Activated CD8-positive, alpha-beta memory T cell treated with anti-CD3 and anti-CD28 coated beads, Interleukin-2, amount 10 ng/mL, durations not matched to agents 7 days and 5 days (primary cell): ENCODE measurements at regions not wholly inside any gene's neighbourhood (a gene's known extent, or its start where the extent isn't known, plus 50 kb on each side); places are given as distances from the start of the nearest gene placed in this dataset.

ENCODE experiments used
- ATAC-seq: fragments of 150-1000 bp; cut with Tn5 transposase; one replicate; pipeline ENCODE4 v1.10.0; 2021; ENCODE audit warnings: moderate library complexity
- CTCF ChIA-PET: fragments of 350-600 bp; sonication (Branson Sonifier 250); formaldehyde crosslinking; loops from one replicate; lab custom pipeline; 2021; ENCODE audit warnings: antibody characterized with exemption; lab: Charles Lee
- DNase-seq: peaks from one replicate; pipeline ENCODE4 v3.0.0-alpha.2; 2020
- H3K27ac Mint-ChIP-seq: one replicate; pipeline ENCODE4 v1.8.0; 2021; ENCODE audit warnings: mild to moderate bottlenecking, mixed read lengths
- H3K27me3 Mint-ChIP-seq: one replicate; pipeline ENCODE4 v1.8.0; 2021; ENCODE audit warnings: mixed read lengths
- H3K36me3 Mint-ChIP-seq: one replicate; pipeline ENCODE4 v1.8.0; 2021; ENCODE audit warnings: mild to moderate bottlenecking, mixed read lengths
- H3K4me1 Mint-ChIP-seq: one replicate; pipeline ENCODE4 v1.8.0; 2021; ENCODE audit warnings: mixed read lengths
- H3K4me3 Mint-ChIP-seq: one replicate; pipeline ENCODE4 v1.8.0; 2021; ENCODE audit warnings: mild to moderate bottlenecking, moderate library complexity, mixed read lengths
- H3K9me3 Mint-ChIP-seq: one replicate; pipeline ENCODE4 v1.8.0; 2022; ENCODE audit warnings: low read depth, mixed read lengths

- Mint-ChIP-seq H3K9me3 (no peaks in the 10 kb centered on the region), H3K36me3 (no peaks in the 10 kb centered on the region), H3K4me3 (no peak overlapping the region), H3K4me1 (no peaks in the 10 kb centered on the region), H3K27me3 (no peaks in the 10 kb centered on the region), H3K27ac (no peak overlapping the region)
- DNase-seq, result no peak
- no peak for ATAC-seq
- CTCF ChIA-PET, result interaction anchor here (1.3 kb wide), 1 partner anchor 31 kb away, joined by 4 read pairs; no protein-coding TSS in a partner anchor
Measured at GRCh38 chr1:116454940-116455339, 81.9 kb downstream of the ATP1A1 start.

- H3K27me3 Mint-ChIP-seq, result no peaks in the 10 kb centered on the region
- no peaks in the 10 kb centered on the region for H3K9me3 Mint-ChIP-seq
- no peak overlapping the region for H3K4me3 Mint-ChIP-seq
- H3K27ac Mint-ChIP-seq, result no peak overlapping the region
- no peak for DNase-seq
- no peak for ATAC-seq
- CTCF ChIA-PET, result interaction anchor here (1.3 kb wide), 1 partner anchor 30 kb away, joined by 4 read pairs; no protein-coding TSS in a partner anchor
- no peaks in the 10 kb centered on the region for H3K36me3 Mint-ChIP-seq
- no peaks in the 10 kb centered on the region for H3K4me1 Mint-ChIP-seq
Measured at GRCh38 chr1:116455509-116455908, 82.5 kb downstream of the ATP1A1 start.

DNA sequence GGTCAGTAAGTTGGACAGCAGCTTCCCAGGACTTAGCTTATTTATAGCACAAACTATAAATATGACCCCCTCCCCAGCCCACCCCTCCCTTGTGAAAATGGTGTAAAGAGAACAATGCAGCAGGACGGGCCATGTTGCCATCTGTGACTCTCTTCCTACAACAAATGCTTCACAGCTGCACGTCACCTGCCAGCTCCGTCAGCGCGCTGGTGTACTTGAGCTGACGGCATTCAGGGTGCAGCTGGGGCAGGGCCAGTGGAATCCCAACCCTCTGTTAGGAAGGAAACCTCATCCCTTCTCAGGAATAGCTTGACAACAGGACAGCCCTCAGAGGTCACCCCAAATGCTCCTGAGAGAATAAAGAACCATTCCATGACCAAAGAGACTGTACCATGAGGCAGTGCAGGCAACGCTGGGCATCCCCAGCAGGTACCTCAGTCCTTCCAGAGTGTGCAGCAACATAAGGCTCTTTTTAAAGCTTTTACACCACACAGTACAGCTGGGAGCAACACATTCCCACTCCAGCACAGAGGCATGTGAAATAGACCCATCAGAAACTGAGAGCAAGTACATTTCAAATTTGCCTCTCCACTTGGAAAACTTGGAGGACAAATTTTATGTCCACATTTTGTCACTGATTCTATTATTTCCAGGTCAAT lies 85.0 kb downstream of the ATP1A1 start:
- CTCF ChIA-PET, result interaction anchor here (1.1 to 1.7 kb wide), 2 partner anchors 11 to 319 kb away, joined by 3 to 7 read pairs; no protein-coding TSS in a partner anchor
- H3K27ac Mint-ChIP-seq, result no peak overlapping the region
- no peaks in the 10 kb centered on the region for H3K4me1 Mint-ChIP-seq

DNA sequence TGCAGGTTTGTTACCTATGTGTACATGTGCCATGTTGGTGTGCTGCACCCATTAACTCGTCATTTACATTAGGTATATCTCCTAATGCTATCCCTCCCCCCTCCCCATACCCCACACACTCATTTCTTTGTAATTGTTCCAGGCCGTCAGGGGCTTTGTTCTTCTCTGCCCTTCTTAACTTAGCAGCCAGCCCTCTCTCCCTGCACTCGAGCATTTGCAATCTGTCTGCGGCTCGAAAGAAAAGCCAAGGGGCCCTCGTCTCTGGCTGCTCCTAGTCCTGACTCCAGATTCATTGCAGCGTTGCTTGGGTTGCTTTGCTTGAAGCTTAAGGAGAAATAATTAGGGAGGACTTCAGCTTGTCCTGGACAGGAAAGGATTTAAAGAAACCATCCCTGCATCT lies 85.7 kb downstream of the ATP1A1 start:
- no peak overlapping the region for H3K27ac Mint-ChIP-seq
- H3K4me3 Mint-ChIP-seq, result no peak overlapping the region
- peaks cover 4% of the 10 kb centered on the region for H3K27me3 Mint-ChIP-seq
- ATAC-seq, result no peak
- H3K4me1 Mint-ChIP-seq, result no peaks in the 10 kb centered on the region
- no peaks in the 10 kb centered on the region for H3K36me3 Mint-ChIP-seq
- no peaks in the 10 kb centered on the region for H3K9me3 Mint-ChIP-seq
- no peak for DNase-seq
- CTCF ChIA-PET, result interaction anchor here (1.7 kb wide), 1 partner anchor 320 kb away, joined by 7 read pairs; no protein-coding TSS in a partner anchor

More for the DNA sequence above, 85.0 kb downstream of the ATP1A1 start:
- no peak overlapping the region for H3K4me3 Mint-ChIP-seq
- DNase-seq, result no peak
- H3K9me3 Mint-ChIP-seq, result no peaks in the 10 kb centered on the region
- H3K27me3 Mint-ChIP-seq, result peaks cover 3% of the 10 kb centered on the region
- H3K36me3 Mint-ChIP-seq, result no peaks in the 10 kb centered on the region
- no peak for ATAC-seq

DNA sequence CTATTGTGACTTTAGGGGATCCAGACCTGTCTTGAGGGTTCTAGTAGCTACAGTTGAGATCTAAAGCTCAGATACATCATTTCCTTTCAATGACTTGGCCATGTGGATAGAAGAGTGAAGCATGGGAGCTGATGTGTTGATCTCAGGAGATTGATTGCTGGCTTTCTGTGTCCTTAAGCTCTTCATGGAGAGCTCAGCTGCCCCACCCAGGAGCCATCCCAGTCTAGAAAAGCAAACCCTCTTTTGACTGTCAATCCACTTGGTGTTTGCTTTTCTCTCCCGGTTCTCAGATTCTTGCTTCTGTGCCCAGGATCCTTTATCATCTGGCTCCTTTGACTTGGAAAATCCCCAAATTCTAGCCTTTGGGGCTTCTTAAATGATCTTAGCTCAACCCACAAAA lies 87.2 kb downstream of the ATP1A1 start:
- CTCF ChIA-PET, result no interaction called here
- DNase-seq, result no peak
- no peak overlapping the region for H3K4me3 Mint-ChIP-seq
- H3K27ac Mint-ChIP-seq, result no peak overlapping the region
- H3K4me1 Mint-ChIP-seq, result no peaks in the 10 kb centered on the region
- H3K36me3 Mint-ChIP-seq, result no peaks in the 10 kb centered on the region
- no peaks in the 10 kb centered on the region for H3K9me3 Mint-ChIP-seq
- no peak for ATAC-seq
- peaks cover 8% of the 10 kb centered on the region for H3K27me3 Mint-ChIP-seq

DNA sequence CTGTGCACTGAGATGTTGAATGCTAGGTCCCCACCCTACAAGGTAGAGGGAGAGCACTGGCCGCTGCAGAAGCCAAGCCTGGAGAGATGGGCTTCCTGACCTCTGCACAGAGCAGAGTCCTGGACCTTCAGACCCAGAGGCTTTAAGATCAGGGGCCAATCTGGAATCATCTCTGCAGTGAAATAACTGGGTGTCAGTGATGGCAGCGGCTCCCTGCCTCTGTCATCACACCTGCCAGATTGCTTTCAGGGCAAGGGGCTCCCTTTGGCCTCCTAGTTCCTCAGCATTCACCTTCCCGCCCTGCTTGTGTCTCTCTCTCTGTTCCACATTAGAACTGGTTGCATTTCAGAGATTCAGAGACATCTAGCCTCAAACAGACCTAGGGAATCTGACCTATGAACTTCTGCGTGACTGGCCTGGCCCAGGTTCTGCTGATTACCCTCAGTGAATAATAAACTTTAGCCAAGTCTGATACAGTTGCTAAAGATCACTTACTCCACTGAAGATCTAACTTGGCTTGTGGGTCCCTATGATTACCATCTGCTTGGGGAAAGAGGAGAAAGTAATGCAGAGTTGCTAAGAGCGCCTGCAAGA lies 87.8 kb downstream of the ATP1A1 start:
- CTCF ChIA-PET, result interaction anchor here (2.5 kb wide), 1 partner anchor 24 kb away, joined by 10 read pairs; no protein-coding TSS in a partner anchor
- DNase-seq, result no peak
- Mint-ChIP-seq H3K27me3 (peaks cover 8% of the 10 kb centered on the region), H3K4me3 (no peak overlapping the region), H3K9me3 (no peaks in the 10 kb centered on the region), H3K27ac (no peak overlapping the region), H3K36me3 (no peaks in the 10 kb centered on the region), H3K4me1 (no peaks in the 10 kb centered on the region)
- ATAC-seq, result no peak

DNA sequence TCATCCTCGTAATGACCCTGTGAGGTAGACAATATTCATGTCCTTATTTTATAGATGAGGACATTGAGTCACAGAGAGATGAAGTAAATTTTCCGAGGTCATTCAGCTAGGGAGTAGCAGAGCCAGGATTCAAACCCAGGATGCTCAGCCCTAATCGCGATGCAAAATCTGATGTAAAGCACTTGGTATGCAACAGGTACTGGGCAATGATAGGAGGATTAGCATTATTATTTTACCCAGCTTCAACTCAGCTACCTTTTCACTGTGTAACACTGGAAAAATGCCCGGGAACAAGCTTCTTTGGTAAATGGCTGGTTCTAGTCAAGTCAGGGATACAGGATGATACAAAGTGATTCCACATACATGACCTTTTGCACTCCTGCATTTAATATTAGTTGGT lies 88.7 kb downstream of the ATP1A1 start:
- Mint-ChIP-seq H3K4me1 (no peaks in the 10 kb centered on the region), H3K4me3 (no peak overlapping the region), H3K27ac (no peak overlapping the region), H3K9me3 (no peaks in the 10 kb centered on the region), H3K27me3 (peaks cover 8% of the 10 kb centered on the region), H3K36me3 (no peaks in the 10 kb centered on the region)
- no peak for ATAC-seq
- CTCF ChIA-PET, result interaction anchor here (1.2 to 2.5 kb wide), 2 partner anchors 23 to 323 kb away, joined by 3 to 10 read pairs; no protein-coding TSS in a partner anchor
- no peak for DNase-seq

DNA sequence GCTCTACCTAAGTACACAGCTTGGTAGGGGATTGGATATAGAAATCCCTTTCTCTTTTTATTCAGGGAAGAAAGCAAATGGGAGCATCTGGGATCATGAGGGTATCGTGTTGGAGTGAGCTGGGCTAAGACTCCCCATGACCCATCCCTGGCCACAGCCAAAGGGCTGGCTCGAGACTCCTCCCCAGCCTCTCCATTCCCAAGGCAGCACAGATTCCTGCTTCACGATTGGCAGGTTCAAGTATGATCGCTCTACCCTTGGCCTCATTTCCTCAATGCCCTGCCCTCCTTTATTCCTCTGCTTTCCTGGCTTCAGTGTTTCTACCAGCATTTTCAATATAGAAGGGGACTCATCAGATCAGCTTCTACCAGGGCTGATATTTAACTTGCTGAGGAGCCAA lies 89.7 kb downstream of the ATP1A1 start:
- no peaks in the 10 kb centered on the region for H3K36me3 Mint-ChIP-seq
- H3K4me3 Mint-ChIP-seq, result no peak overlapping the region
- DNase-seq (no peak), ATAC-seq (no peak)
- H3K27me3 Mint-ChIP-seq, result peaks cover 8% of the 10 kb centered on the region
- no peak overlapping the region for H3K27ac Mint-ChIP-seq
- H3K9me3 Mint-ChIP-seq, result no peaks in the 10 kb centered on the region
- H3K4me1 Mint-ChIP-seq, result no peaks in the 10 kb centered on the region
- CTCF ChIA-PET, result interaction anchor here (1.2 to 2.5 kb wide), 3 partner anchors 22 to 324 kb away, joined by 3 to 10 read pairs (median 3); no protein-coding TSS in a partner anchor

DNA sequence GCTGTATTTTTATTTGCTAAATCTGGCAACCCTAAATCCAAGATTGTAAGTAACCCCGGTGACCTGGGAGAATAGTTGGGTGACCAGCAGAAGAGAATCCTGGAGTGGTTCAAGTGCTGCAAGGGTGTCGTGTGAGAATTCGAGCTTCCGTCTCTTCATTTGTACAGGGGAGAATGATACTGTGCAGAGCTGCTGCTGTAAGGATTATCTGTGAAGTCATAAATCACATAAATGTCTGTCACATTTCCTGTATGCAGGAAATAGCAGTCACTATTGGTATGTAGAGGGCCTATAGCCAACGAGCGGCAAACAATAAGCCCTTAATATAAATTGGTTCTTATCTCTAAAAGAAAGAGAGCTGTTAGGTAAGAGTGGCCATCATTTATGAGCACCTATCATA lies 90.7 kb downstream of the ATP1A1 start:
- no peak overlapping the region for H3K27ac Mint-ChIP-seq
- ATAC-seq (no peak), DNase-seq (no peak)
- CTCF ChIA-PET, result interaction anchor here (1.2 to 2.5 kb wide), 3 partner anchors 21 to 111 kb away, joined by 3 to 10 read pairs (median 4); no protein-coding TSS in a partner anchor
- H3K36me3 Mint-ChIP-seq, result no peaks in the 10 kb centered on the region
- no peaks in the 10 kb centered on the region for H3K9me3 Mint-ChIP-seq
- no peak overlapping the region for H3K4me3 Mint-ChIP-seq
- H3K4me1 Mint-ChIP-seq, result no peaks in the 10 kb centered on the region
- H3K27me3 Mint-ChIP-seq, result peaks cover 8% of the 10 kb centered on the region
